HepG2 (cell line): ENCODE measurements at regions not wholly inside any gene's neighbourhood (a gene's known extent, or its start where the extent isn't known, plus 50 kb on each side); places are given as distances from the start of the nearest gene placed in this dataset.

Source experiments
- ATAC-seq: fragments of 200-7000 bp; cut with Tn5 transposase; 3 replicates; pipeline ENCODE4 v1.9.1; 2020; ENCODE audit warnings: mild to moderate bottlenecking, moderate library complexity
- BruUV-seq: library from RNA; stranded (reverse); fragments of 400-500 nt; replicated peaks from 2 replicates; lab custom pipeline; 2021; lab: Mats Ljungman, UMichigan
- CTCF ChIA-PET: fragments of 300-600 bp; formaldehyde crosslinking; extraction: SDS; loops from one replicate; lab custom pipeline; 2021; ENCODE audit warnings: low total read pairs, inconsistent platforms, low intra/inter-chr PET ratio; lab: Yijun Ruan, JAX
- POLR2A ChIA-PET: fragments of 350-600 bp; sonication (Branson Sonifier 250); formaldehyde crosslinking; loops from one replicate; lab custom pipeline; 2020; ENCODE audit warnings: antibody characterized with exemption, inconsistent platforms; lab: Yijun Ruan, JAX
- DNase-seq: peaks from one replicate; pipeline ENCODE4 v3.0.0-alpha.2; 2015; ENCODE audit warnings: low spot score
- FAIRE-seq: peaks from 3 replicates; lab custom pipeline; 2011; peaks lifted over from hg19 to GRCh38; lab: Jason Lieb, UNC
- H2AFZ ChIP-seq: one replicate; pipeline ENCODE4 v1.6.1; 2011; ENCODE audit warnings: low read length, inconsistent platforms
- H3K27ac ChIP-seq: fragments of 300-600 bp; 3 replicates; pipeline ENCODE4 v1.8.0; 2011; ENCODE audit warnings: mixed run types, mild to moderate bottlenecking, mixed read lengths, low read length, inconsistent platforms; ENCODE audit not compliant: insufficient read depth; ENCODE audit errors: extremely low read length
- H3K27me3 ChIP-seq, 2 experiments: fragments of 200-600 bp in 1 of 2; 2 replicates in 1 of 2; 3 replicates in 1 of 2; pipeline versions ENCODE4 v1.6.0 to v1.8.0; 2011; ENCODE audit warnings: low read length in 2 of 2, mild to moderate bottlenecking in 2 of 2, moderate library complexity in 2 of 2, inconsistent platforms in 1 of 2; ENCODE audit not compliant: insufficient read depth in 2 of 2, control insufficient read depth in 1 of 2
- H3K36me3 ChIP-seq, 2 experiments: fragments of 200-600 bp in 1 of 2; replicated peaks in 1 of 2; 2 replicates in 1 of 2; 3 replicates in 1 of 2; pipeline versions ENCODE4 v1.5.1 to v1.8.0; 2011; ENCODE audit warnings: low read length in 2 of 2, inconsistent platforms in 1 of 2; ENCODE audit not compliant: insufficient read depth in 2 of 2, control insufficient read depth in 1 of 2
- H3K4me1 ChIP-seq: 2 replicates; pipeline ENCODE4 v1.5.1; 2012; ENCODE audit warnings: low read length, inconsistent platforms; ENCODE audit not compliant: insufficient read depth
- H3K4me2 ChIP-seq: 2 replicates; pipeline ENCODE4 v1.6.0; 2011; ENCODE audit warnings: low read depth, low read length, inconsistent platforms
- H3K4me3 ChIP-seq, 3 experiments: fragments of 200-600 bp in 1 of 3; sonication (generic), shearing (Covaris generic) in 1 of 3; replicated peaks in 1 of 3; 2 replicates each; pipeline ENCODE4 v1.5.1; 2011 to 2016; ENCODE audit warnings: low read length in 3 of 3, inconsistent platforms in 2 of 3, low read depth in 2 of 3, mild to moderate bottlenecking in 2 of 3, control low read depth in 1 of 3, mixed read lengths in 1 of 3; ENCODE audit not compliant: insufficient read depth in 1 of 3
- H3K79me2 ChIP-seq: one replicate; pipeline ENCODE4 v1.6.1; 2011; ENCODE audit warnings: low read length, inconsistent platforms; ENCODE audit not compliant: insufficient read depth
- H3K9ac ChIP-seq: 2 replicates; pipeline ENCODE4 v1.6.0; 2011; ENCODE audit warnings: mild to moderate bottlenecking, low read depth, low read length, inconsistent platforms; ENCODE audit not compliant: insufficient read depth
- H3K9me3 ChIP-seq: 2 replicates; pipeline ENCODE4 v1.5.1; 2012; ENCODE audit warnings: mild to moderate bottlenecking, low read length
- H4K20me1 ChIP-seq: 2 replicates; pipeline ENCODE4 v1.6.0; 2011; ENCODE audit warnings: inconsistent platforms, mild to moderate bottlenecking, low read length, moderate library complexity; ENCODE audit not compliant: insufficient read depth
- ARNT2 ChIP-seq: sonication (generic); formaldehyde crosslinking; IDR thresholded peaks from 2 replicates; pipeline ENCODE4 v1.8.0; 2022; ENCODE audit warnings: mild to moderate bottlenecking, low read depth, missing genetic modification reagents, moderate library complexity
- EP300 ChIP-seq, 3 experiments: sonication (generic) in 1 of 3; formaldehyde crosslinking in 1 of 3; IDR thresholded peaks; 2 replicates each; pipeline versions ENCODE4 v1.5.1 to v1.6.1; 2011 to 2020; ENCODE audit warnings: low read depth in 2 of 3, low read length in 2 of 3, borderline replicate concordance in 1 of 3, improper control_type of control experiment in 1 of 3, mild to moderate bottlenecking in 1 of 3, missing genetic modification reagents in 1 of 3, moderate library complexity in 1 of 3
- HNF4G ChIP-seq, 2 experiments: sonication (generic) in 1 of 2; formaldehyde crosslinking in 1 of 2; IDR thresholded peaks; 2 replicates each; pipeline versions ENCODE4 v1.4.0 to v1.6.1; 2011 to 2020; ENCODE audit warnings: borderline replicate concordance in 2 of 2, low read depth in 2 of 2, mild to moderate bottlenecking in 2 of 2, low read length in 1 of 2, missing genetic modification reagents in 1 of 2, moderate library complexity in 1 of 2
- HOXA3 ChIP-seq: sonication (generic); formaldehyde crosslinking; IDR thresholded peaks from 2 replicates; pipeline ENCODE4 v1.5.0; 2020; ENCODE audit warnings: missing genetic modification reagents
- MAFG ChIP-seq: sonication (generic); formaldehyde crosslinking; IDR thresholded peaks from 2 replicates; pipeline ENCODE4 v1.5.1; 2020; ENCODE audit warnings: mild to moderate bottlenecking, missing genetic modification reagents
- MEF2D ChIP-seq: sonication (generic); formaldehyde crosslinking; IDR thresholded peaks from 2 replicates; pipeline ENCODE4 v1.5.1; 2020; ENCODE audit warnings: mild to moderate bottlenecking, missing genetic modification reagents
- MYC ChIP-seq: sonication (generic); formaldehyde crosslinking; IDR thresholded peaks from 2 replicates; pipeline ENCODE4 v1.9.0; 2021; ENCODE audit warnings: missing genetic modification reagents, borderline replicate concordance
- SIX4 ChIP-seq: sonication (generic); formaldehyde crosslinking; IDR thresholded peaks from 2 replicates; pipeline ENCODE4 v1.4.0; 2020; ENCODE audit warnings: missing genetic modification reagents
- SP2 ChIP-seq: sonication (generic); formaldehyde crosslinking; IDR thresholded peaks from 2 replicates; pipeline ENCODE4 v1.5.1; 2020; ENCODE audit warnings: mild to moderate bottlenecking, missing genetic modification reagents
- SPEN ChIP-seq: sonication (generic); formaldehyde crosslinking; IDR thresholded peaks from 2 replicates; pipeline ENCODE4 v1.5.1; 2020; ENCODE audit warnings: low read depth, mild to moderate bottlenecking, missing genetic modification reagents
- ZBTB38 ChIP-seq: sonication (generic); formaldehyde crosslinking; IDR thresholded peaks from 2 replicates; pipeline ENCODE4 v1.5.1; 2020; ENCODE audit warnings: mild to moderate bottlenecking, missing genetic modification reagents
- ZBTB8A ChIP-seq: sonication (generic); formaldehyde crosslinking; IDR thresholded peaks from 2 replicates; pipeline ENCODE4 v1.4.0; 2020; ENCODE audit warnings: mild to moderate bottlenecking, low read depth, missing genetic modification reagents, borderline replicate concordance
- ZKSCAN1 ChIP-seq: fragments of 150-350 bp; IDR thresholded peaks from 2 replicates; pipeline ENCODE4 v1.6.1; 2014; ENCODE audit warnings: low read length
- ZMYM2 ChIP-seq: sonication (generic); formaldehyde crosslinking; IDR thresholded peaks from 2 replicates; pipeline ENCODE4 v1.8.0; 2022; ENCODE audit warnings: mild to moderate bottlenecking, missing genetic modification reagents
- ZNF124 ChIP-seq: sonication (generic); formaldehyde crosslinking; IDR thresholded peaks from 2 replicates; pipeline ENCODE4 v1.4.0; 2020; ENCODE audit warnings: missing genetic modification reagents
- ZNF430 ChIP-seq: sonication (generic); formaldehyde crosslinking; IDR thresholded peaks from 2 replicates; pipeline ENCODE4 v1.9.0; 2021; ENCODE audit warnings: mild to moderate bottlenecking, missing genetic modification reagents
- ZNF780A ChIP-seq: sonication (generic); formaldehyde crosslinking; IDR thresholded peaks from 2 replicates; pipeline ENCODE4 v1.8.0; 2022; ENCODE audit warnings: mild to moderate bottlenecking, missing genetic modification reagents, moderate library complexity
- WGBS: methylation state at CpG from one replicate; pipeline ENCODE4 v1.1.6; 2017; ENCODE audit warnings: low lambda C conversion rate; 5-methylcytosine and 5-hydroxymethylcytosine counted together
- in situ Hi-C: cut with HindIII; loops from 2 replicates; pipeline ENCODE4 v1.10.0; 2017; ENCODE audit warnings: low pct_unique_long_range_greater_than_20kb; ENCODE audit not compliant: extremely low pct_ligation_motif_present
- intact Hi-C: fragments of 100-400 bp; cut with micrococcal nuclease; formaldehyde crosslinking; loops from one replicate; pipeline ENCODE4 v1.10.0; 2022; ENCODE audit not compliant: unreplicated experiment
- TF ChIP-seq, protein P1 (sequence below): IDR thresholded peaks from 2 replicates; pipeline ENCODE4 v1.6.1; 2016; ENCODE audit warnings: missing compliant biosample characterization, missing genetic modification reagents, borderline replicate concordance
- TF ChIP-seq, protein P2 (sequence below), 2 experiments: sonication (generic) in 1 of 2; formaldehyde crosslinking in 1 of 2; IDR thresholded peaks; 2 replicates each; pipeline versions ENCODE4 v1.5.1 to v1.6.1; 2011 to 2020; ENCODE audit warnings: borderline replicate concordance in 1 of 2, low read depth in 1 of 2, low read length in 1 of 2, mild to moderate bottlenecking in 1 of 2, missing genetic modification reagents in 1 of 2, moderate library complexity in 1 of 2
- TF ChIP-seq, protein P3 (sequence below): sonication (generic); formaldehyde crosslinking; IDR thresholded peaks from 2 replicates; pipeline ENCODE4 v1.5.0; 2020; ENCODE audit warnings: missing genetic modification reagents

DNA sequence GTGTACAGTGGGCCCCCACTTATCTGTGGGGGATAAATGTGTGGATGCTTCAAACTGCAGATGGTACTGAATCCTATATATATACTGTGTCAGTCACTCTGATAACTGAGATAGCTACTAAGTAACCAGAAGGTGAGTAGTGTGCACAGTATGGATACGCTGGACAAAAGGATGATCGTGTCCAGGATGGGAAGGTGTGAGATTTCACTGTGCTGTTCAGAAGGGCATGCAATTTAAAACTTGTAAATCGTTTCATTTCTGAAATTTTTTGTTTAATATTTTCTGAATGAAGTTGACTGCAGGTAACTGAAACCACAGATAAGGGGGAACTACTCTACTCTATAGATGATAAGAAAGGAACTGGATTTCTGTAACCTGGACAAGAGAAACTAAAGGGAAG, 52.1 kb upstream of the SESN3 start (continued):
- TF ChIP-seq ZNF780A (CRISPR knock-in tag) (no peak), SPEN (CRISPR knock-in tag) (no peak), MEF2D (no peak)

DNA sequence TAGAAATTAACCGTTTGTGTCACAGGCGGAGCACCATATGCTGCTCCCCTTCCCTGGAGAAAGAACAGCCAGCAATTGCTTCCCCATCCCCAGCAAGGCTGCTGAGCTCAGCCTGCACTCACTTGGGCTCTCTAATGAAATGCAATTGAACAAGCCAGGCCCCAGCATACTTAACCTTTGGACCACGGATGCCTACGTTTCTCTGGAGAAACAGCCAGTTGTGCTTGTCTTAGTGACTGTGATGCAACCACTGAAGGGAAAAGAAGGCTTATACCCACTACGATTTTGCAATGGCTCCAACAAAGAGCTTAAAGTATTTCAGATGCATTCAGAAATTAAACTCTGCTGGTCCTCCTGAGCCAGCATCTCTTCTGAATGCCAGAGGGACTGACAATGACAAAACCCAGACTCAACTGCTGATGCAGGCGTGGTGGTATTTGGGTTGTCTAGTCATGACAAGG, 51.3 kb upstream of the SESN3 start:
- ATAC-seq: peak; percentile 99
- Histone ChIP-seq H2AFZ (no peak overlapping the region), H3K36me3 (no peaks in the 10 kb centered on the region), H3K27me3 (no peaks in the 10 kb centered on the region), H3K4me2 (0 out of 2 replicates have a peak overlapping the region, but pooled peaks have one; percentile 6), H4K20me1 (no peaks in the 10 kb centered on the region), H3K4me3 (no peak overlapping the region), H3K4me1 (peaks cover 17% of the 10 kb centered on the region), H3K9me3 (no peaks in the 10 kb centered on the region), H3K27ac (no peak overlapping the region), H3K79me2 (no peaks in the 10 kb centered on the region), H3K9ac (no peak overlapping the region)
- no TSS peak for BruUV-seq
- ChIA-PET CTCF (no interaction called here), POLR2A (no interaction called here)
- 2% methylated on average over 4 of the region's 6 CpGs for WGBS
- intact Hi-C loops (loop anchor here (2.0 kb wide), 1 partner anchor 52 kb away; the partner anchor contains the start of gene SESN3), in situ Hi-C loops (no loop called here)
- DNase-seq: peak; percentile 84
- FAIRE-seq: peak; percentile 85
- TF ChIP-seq, protein P1, sequence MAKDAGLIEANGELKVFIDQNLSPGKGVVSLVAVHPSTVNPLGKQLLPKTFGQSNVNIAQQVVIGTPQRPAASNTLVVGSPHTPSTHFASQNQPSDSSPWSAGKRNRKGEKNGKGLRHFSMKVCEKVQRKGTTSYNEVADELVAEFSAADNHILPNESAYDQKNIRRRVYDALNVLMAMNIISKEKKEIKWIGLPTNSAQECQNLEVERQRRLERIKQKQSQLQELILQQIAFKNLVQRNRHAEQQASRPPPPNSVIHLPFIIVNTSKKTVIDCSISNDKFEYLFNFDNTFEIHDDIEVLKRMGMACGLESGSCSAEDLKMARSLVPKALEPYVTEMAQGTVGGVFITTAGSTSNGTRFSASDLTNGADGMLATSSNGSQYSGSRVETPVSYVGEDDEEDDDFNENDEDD: no peak
- TF ChIP-seq ZNF430 (CRISPR knock-in tag) (no peak), MAFG (no peak), SIX4 (CRISPR knock-in tag) (no peak), ZBTB38 (CRISPR knock-in tag) (no peak), ZMYM2 (CRISPR knock-in tag) (no peak), ZNF124 (CRISPR knock-in tag) (0 out of 2 replicates have a peak, but pooled peaks have one; percentile 54), HOXA3 (CRISPR knock-in tag) (no peak; the same call in 1 of the 2 replicates), ZBTB8A (CRISPR knock-in tag) (no peak), EP300 (IDR thresholded peaks at IDR 0.05; ENCODE audit: low read depth in 2 of 2, low read length in 2 of 2) (peak in 1 of 2 experiments; percentile 28; a peak in 1 of 4 replicates), EP300 (CRISPR knock-in tag; IDR thresholded peaks at IDR 0.05; ENCODE audit: borderline replicate concordance) (no peak), ARNT2 (CRISPR knock-in tag) (0 out of 2 replicates have a peak, but pooled peaks have one; percentile 21), HNF4G (IDR thresholded peaks at IDR 0.05; ENCODE audit: borderline replicate concordance, low read depth, low read length) (peak; percentile 73), HNF4G (CRISPR knock-in tag; IDR thresholded peaks at IDR 0.05; ENCODE audit: borderline replicate concordance, low read depth) (no peak; the same call in 1 of the 2 replicates), MYC (CRISPR knock-in tag) (no peak), ZKSCAN1 (no peak), SP2 (CRISPR knock-in tag) (no peak)
- TF ChIP-seq, protein P2, sequence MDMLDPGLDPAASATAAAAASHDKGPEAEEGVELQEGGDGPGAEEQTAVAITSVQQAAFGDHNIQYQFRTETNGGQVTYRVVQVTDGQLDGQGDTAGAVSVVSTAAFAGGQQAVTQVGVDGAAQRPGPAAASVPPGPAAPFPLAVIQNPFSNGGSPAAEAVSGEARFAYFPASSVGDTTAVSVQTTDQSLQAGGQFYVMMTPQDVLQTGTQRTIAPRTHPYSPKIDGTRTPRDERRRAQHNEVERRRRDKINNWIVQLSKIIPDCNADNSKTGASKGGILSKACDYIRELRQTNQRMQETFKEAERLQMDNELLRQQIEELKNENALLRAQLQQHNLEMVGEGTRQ (IDR thresholded peaks at IDR 0.05; ENCODE audit: low read depth, low read length): no peak
- TF ChIP-seq, protein P2 (CRISPR knock-in tag; IDR thresholded peaks at IDR 0.05; ENCODE audit: borderline replicate concordance): no peak
- TF ChIP-seq, protein P3, sequence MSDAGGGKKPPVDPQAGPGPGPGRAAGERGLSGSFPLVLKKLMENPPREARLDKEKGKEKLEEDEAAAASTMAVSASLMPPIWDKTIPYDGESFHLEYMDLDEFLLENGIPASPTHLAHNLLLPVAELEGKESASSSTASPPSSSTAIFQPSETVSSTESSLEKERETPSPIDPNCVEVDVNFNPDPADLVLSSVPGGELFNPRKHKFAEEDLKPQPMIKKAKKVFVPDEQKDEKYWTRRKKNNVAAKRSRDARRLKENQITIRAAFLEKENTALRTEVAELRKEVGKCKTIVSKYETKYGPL (CRISPR knock-in tag): no peak
